ENCODE measurements at regions not wholly inside any gene's neighbourhood (a gene's known extent, or its start where the extent isn't known, plus 50 kb on each side); places are given as distances from the start of the nearest gene placed in this dataset.

DNA sequence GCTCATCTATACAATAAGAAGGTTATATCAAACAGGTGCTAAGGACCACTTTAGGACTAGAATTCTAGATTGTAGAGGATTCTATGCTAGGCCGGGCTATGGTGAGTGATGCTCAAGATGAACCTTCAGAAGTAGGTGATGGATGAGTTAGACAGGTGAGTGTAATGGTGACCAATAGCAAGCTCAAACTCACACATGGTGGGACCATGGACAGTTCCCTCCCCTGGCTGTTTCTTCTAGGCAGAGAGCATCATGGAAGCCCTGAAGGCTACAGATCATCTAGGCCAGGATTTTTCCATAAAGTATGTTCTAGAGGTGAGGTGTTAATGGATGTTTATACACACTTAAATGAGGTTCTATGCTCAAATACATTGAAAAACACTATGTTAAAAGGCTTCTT lies 162.2 kb upstream of the WDR11 start:
- Histone ChIP-seq H3K9me3 (replicated peaks; ENCODE audit: insufficient read depth, low read length) (no peaks in the 10 kb centered on the region), H3F3A (ENCODE audit: insufficient read depth, low read length) (no peaks in the 10 kb centered on the region), H3K79me2 (ENCODE audit: low read length) (no peaks in the 10 kb centered on the region), H3K9me2 (replicated peaks; ENCODE audit: insufficient read depth, low read length) (no peaks in the 10 kb centered on the region), H2AFZ (ENCODE audit: low read length) (no peak overlapping the region), H3K4me2 (ENCODE audit: low read depth, low read length) (no peak overlapping the region), H4K20me1 (ENCODE audit: insufficient read depth, low read length) (no peaks in the 10 kb centered on the region), H3K27me3 (replicated peaks; ENCODE audit: insufficient read depth, low read length) (no peaks in the 10 kb centered on the region), H3K36me3 (replicated peaks; ENCODE audit: insufficient read depth, low read length) (no peaks in the 10 kb centered on the region), H3K27ac (ENCODE audit: low read length) (no peak overlapping the region), H3K9ac (ENCODE audit: low read length) (no peak overlapping the region), H3K4me1 (ENCODE audit: low read length) (no peaks in the 10 kb centered on the region), H3K4me3 (ENCODE audit: low read length) (no peak overlapping the region)
- no peak for TF ChIP-seq EZH2 (optimal IDR thresholded peaks at IDR 0.05; ENCODE audit: low read depth, low read length)
- TF ChIP-seq EZH2phosphoT487 (IDR thresholded peaks at IDR 0.05; ENCODE audit: low read length), result no peak
- TF ChIP-seq, protein P1, sequence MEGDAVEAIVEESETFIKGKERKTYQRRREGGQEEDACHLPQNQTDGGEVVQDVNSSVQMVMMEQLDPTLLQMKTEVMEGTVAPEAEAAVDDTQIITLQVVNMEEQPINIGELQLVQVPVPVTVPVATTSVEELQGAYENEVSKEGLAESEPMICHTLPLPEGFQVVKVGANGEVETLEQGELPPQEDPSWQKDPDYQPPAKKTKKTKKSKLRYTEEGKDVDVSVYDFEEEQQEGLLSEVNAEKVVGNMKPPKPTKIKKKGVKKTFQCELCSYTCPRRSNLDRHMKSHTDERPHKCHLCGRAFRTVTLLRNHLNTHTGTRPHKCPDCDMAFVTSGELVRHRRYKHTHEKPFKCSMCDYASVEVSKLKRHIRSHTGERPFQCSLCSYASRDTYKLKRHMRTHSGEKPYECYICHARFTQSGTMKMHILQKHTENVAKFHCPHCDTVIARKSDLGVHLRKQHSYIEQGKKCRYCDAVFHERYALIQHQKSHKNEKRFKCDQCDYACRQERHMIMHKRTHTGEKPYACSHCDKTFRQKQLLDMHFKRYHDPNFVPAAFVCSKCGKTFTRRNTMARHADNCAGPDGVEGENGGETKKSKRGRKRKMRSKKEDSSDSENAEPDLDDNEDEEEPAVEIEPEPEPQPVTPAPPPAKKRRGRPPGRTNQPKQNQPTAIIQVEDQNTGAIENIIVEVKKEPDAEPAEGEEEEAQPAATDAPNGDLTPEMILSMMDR (IDR thresholded peaks at IDR 0.05; ENCODE audit: low read length), result no peak
- DNase-seq, result no peak

DNA sequence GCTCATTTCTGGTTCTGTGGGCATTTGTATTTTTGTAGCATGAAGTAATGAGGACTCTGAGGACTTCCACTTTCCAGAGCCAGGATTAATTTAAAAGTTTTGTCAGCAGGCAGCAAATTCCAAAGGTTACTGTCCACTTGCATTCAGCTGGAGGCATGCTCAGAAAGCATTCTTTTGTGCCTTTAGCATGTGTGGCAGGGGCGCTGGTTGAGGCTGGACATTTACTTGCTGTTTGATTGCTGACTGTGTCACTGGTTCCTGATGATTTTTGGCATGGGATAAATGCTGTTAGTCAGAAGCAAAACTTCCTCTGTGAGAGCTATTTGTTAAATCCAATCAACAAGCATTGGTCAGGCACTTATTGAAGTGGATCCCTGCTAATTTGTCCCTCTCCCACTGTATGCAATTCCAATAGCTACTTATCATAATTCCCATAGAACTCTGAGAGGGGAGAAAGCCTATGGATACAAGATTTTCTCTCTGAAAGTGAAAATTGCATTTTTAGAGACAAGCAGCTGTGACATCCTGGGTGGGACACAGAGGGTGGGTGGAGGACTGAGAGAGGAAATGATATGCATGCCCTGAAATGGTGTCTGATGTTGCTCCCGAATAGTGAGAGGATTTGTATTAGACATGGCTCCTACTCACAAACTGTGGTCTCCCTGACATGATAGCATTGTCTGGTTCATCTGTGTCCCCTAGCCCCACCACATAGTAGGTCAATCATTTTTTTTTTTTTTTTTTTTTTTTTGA lies 161.2 kb upstream of the WDR11 start:
- no peaks in the 10 kb centered on the region for H4K20me1 ChIP-seq (ENCODE audit: insufficient read depth, low read length)
- H3K9ac ChIP-seq (ENCODE audit: low read length), result no peak overlapping the region
- no peaks in the 10 kb centered on the region for H3K9me3 ChIP-seq (replicated peaks; ENCODE audit: insufficient read depth, low read length)

DNA sequence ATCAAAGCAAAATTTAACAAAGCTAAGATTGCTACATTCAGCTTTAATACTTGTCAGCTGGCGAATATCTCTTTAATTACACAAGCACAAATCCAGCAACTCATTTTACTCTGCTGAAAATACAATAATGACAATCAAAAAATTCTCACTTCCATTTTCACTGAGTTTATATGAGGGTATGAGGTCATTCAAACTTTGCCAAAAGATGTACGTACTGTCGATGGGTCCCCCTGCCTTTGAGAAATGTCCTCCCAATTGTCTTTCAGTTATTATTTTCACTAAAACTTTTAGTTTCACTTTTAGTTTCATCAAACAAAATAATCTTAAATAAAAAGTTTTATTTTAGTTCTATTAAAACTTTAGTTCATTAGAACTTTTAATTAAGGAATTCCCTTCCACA lies 159.5 kb upstream of the WDR11 start:
- no peaks in the 10 kb centered on the region for H4K20me1 ChIP-seq (ENCODE audit: insufficient read depth, low read length)
- H3K36me3 ChIP-seq (replicated peaks; ENCODE audit: insufficient read depth, low read length), result no peaks in the 10 kb centered on the region
- 0 out of 2 replicates have a peak overlapping the region, but pooled peaks have one; percentile 33 for H3K4me3 ChIP-seq (ENCODE audit: low read length)
- H3K4me2 ChIP-seq (ENCODE audit: low read depth, low read length), result peak overlapping the region; percentile 39
- no peak for TF ChIP-seq EZH2 (optimal IDR thresholded peaks at IDR 0.05; ENCODE audit: low read depth, low read length)
- TF ChIP-seq, protein P1 (IDR thresholded peaks at IDR 0.05; ENCODE audit: low read length), result no peak
- TF ChIP-seq EZH2phosphoT487 (IDR thresholded peaks at IDR 0.05; ENCODE audit: low read length), result no peak
- no peaks in the 10 kb centered on the region for H3K9me2 ChIP-seq (replicated peaks; ENCODE audit: insufficient read depth, low read length)
- H3K27ac ChIP-seq (ENCODE audit: low read length), result no peak overlapping the region
- 0 out of 2 replicates have a peak, but pooled peaks cover 4% of the 10 kb centered on the region for H3K9me3 ChIP-seq (replicated peaks; ENCODE audit: insufficient read depth, low read length)
- no peaks in the 10 kb centered on the region for H3K79me2 ChIP-seq (ENCODE audit: low read length)
- H3K4me1 ChIP-seq (ENCODE audit: low read length), result no peaks in the 10 kb centered on the region
- no peaks in the 10 kb centered on the region for H3K27me3 ChIP-seq (replicated peaks; ENCODE audit: insufficient read depth, low read length)
- peak overlapping the region; percentile 21 for H2AFZ ChIP-seq (ENCODE audit: low read length)
- no peak overlapping the region for H3K9ac ChIP-seq (ENCODE audit: low read length)
- H3F3A ChIP-seq (ENCODE audit: insufficient read depth, low read length), result no peaks in the 10 kb centered on the region
- peak; percentile 46 for DNase-seq

More for the DNA sequence above, 161.2 kb upstream of the WDR11 start:
- Histone ChIP-seq H3K4me3 (ENCODE audit: low read length) (no peak overlapping the region), H3K9me2 (replicated peaks; ENCODE audit: insufficient read depth, low read length) (no peaks in the 10 kb centered on the region), H3K27ac (ENCODE audit: low read length) (no peak overlapping the region), H3K36me3 (replicated peaks; ENCODE audit: insufficient read depth, low read length) (no peaks in the 10 kb centered on the region), H3K27me3 (replicated peaks; ENCODE audit: insufficient read depth, low read length) (no peaks in the 10 kb centered on the region), H3F3A (ENCODE audit: insufficient read depth, low read length) (no peaks in the 10 kb centered on the region), H2AFZ (ENCODE audit: low read length) (no peak overlapping the region), H3K79me2 (ENCODE audit: low read length) (no peaks in the 10 kb centered on the region), H3K4me1 (ENCODE audit: low read length) (no peaks in the 10 kb centered on the region), H3K4me2 (ENCODE audit: low read depth, low read length) (no peak overlapping the region)
- no peak for DNase-seq
- TF ChIP-seq EZH2 (optimal IDR thresholded peaks at IDR 0.05; ENCODE audit: low read depth, low read length) (no peak), EZH2phosphoT487 (IDR thresholded peaks at IDR 0.05; ENCODE audit: low read length) (no peak)
- TF ChIP-seq, protein P1 (IDR thresholded peaks at IDR 0.05; ENCODE audit: low read length), result no peak
